Right atrium auricular region (tissue), 2 donors: ENCODE measurements at regions not wholly inside any gene's neighbourhood (a gene's known extent, or its start where the extent isn't known, plus 50 kb on each side); places are given as distances from the start of the nearest gene placed in this dataset.

Experiments
- DNase-seq: peaks from one replicate; pipeline ENCODE4 v3.0.0-alpha.2; 2019; ENCODE audit warnings: low spot score
- H3K27ac ChIP-seq, 2 donors: fragments of 200-600 bp; sonication (generic); 1 replicate in 1 of 2; 2 replicates in 1 of 2; pipeline ENCODE4 v1.5.1; 2016 to 2019
- H3K27me3 ChIP-seq, 2 donors: fragments of 200-600 bp; sonication (generic); one replicate each; pipeline versions ENCODE4 v1.5.1 to v1.6.0; 2017 to 2019
- H3K36me3 ChIP-seq: fragments of 200-600 bp; sonication (generic); one replicate; pipeline ENCODE4 v1.5.1; 2016
- H3K4me1 ChIP-seq, 2 donors: fragments of 200-600 bp; sonication (generic); one replicate each; pipeline versions ENCODE4 v1.5.1 to v1.6.0; 2017 to 2019
- H3K4me3 ChIP-seq, 2 donors: fragments of 200-600 bp; sonication (generic); 1 replicate in 1 of 2; 2 replicates in 1 of 2; pipeline ENCODE4 v1.5.1; 2017 to 2019; ENCODE audit warnings: mild to moderate bottlenecking in 1 of 2, moderate library complexity in 1 of 2
- H3K9me3 ChIP-seq, 2 donors: fragments of 200-600 bp; sonication (generic); one replicate each; pipeline ENCODE4 v1.5.1; 2019
- TF ChIP-seq, protein P1 (sequence below), 2 donors: fragments of 200-600 bp; sonication (generic); IDR thresholded peaks; one replicate each; pipeline ENCODE4 v1.5.1; 2019; ENCODE audit warnings: antibody characterized with exemption in 2 of 2

GRCh38 chr1:214165850-214166374, 115.0 kb upstream of the SMYD2 start:
- H3K27ac ChIP-seq: no peak overlapping the region
- no peaks in the 10 kb centered on the region for H3K4me1 ChIP-seq
- H3K9me3 ChIP-seq: no peaks in the 10 kb centered on the region
- TF ChIP-seq, protein P1, sequence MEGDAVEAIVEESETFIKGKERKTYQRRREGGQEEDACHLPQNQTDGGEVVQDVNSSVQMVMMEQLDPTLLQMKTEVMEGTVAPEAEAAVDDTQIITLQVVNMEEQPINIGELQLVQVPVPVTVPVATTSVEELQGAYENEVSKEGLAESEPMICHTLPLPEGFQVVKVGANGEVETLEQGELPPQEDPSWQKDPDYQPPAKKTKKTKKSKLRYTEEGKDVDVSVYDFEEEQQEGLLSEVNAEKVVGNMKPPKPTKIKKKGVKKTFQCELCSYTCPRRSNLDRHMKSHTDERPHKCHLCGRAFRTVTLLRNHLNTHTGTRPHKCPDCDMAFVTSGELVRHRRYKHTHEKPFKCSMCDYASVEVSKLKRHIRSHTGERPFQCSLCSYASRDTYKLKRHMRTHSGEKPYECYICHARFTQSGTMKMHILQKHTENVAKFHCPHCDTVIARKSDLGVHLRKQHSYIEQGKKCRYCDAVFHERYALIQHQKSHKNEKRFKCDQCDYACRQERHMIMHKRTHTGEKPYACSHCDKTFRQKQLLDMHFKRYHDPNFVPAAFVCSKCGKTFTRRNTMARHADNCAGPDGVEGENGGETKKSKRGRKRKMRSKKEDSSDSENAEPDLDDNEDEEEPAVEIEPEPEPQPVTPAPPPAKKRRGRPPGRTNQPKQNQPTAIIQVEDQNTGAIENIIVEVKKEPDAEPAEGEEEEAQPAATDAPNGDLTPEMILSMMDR (IDR thresholded peaks at IDR 0.05): no peak
- DNase-seq: no peak
- H3K36me3 ChIP-seq: no peaks in the 10 kb centered on the region
- H3K4me3 ChIP-seq: no peak overlapping the region
- H3K27me3 ChIP-seq: no peaks in the 10 kb centered on the region

DNA sequence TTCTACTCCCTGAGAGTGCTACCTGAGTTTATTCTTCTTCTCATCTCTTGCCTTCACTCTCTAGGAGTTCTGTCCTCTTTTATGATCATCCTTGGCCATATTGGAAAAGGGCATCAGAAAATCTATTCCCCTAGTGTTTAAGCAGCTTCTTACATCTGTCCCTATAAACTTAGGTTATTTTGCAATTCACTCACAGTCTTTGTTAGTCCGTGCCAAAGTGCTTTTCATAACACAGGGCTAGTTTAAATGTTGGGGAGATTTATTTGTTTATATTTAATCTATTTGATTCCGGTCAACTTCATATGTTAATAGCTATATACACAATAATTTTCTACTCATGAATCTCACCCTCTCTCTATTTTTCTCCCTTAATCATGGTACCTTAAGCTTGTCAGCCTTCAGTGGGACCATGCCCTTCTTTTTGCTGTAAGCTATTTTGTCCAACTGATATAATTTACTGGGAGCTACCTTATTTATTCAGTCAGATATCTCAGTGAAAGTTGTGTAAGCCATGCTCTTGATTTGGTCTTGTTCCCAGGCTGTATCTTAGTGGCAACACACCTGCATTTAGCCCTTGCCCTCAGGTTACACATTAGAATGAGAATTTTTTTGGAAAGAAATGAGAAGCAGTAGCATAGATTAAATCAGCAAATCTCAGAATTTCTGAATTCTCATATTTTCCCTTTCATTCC, 106.3 kb upstream of the SMYD2 start:
- no peak for DNase-seq
- TF ChIP-seq, protein P1 (IDR thresholded peaks at IDR 0.05): no peak
- Histone ChIP-seq H3K4me1 (no peaks in the 10 kb centered on the region), H3K27me3 (no peaks in the 10 kb centered on the region), H3K27ac (no peak overlapping the region), H3K4me3 (no peak overlapping the region), H3K9me3 (no peaks in the 10 kb centered on the region), H3K36me3 (no peaks in the 10 kb centered on the region)

DNA sequence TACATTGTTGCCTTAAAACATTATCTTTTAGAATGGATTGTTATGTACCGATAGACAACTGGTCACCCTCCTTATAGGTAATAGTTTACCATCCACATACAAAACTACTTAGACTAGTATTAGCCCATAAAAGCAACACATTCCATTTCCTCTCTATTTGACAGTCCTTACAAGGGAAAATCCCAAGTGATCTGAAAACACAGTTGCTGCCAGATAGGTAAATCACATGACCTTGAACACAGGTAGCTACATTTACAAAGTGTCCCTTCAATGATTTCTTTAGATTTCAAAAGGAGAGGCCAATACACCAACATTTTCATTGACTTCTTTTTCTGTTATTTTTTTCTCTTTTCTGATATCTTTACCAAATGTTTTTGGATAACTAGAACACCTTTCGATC, 102.9 kb upstream of the SMYD2 start:
- no peak for DNase-seq
- Histone ChIP-seq H3K27ac (no peak overlapping the region), H3K27me3 (no peaks in the 10 kb centered on the region), H3K4me3 (no peak overlapping the region), H3K4me1 (no peaks in the 10 kb centered on the region), H3K36me3 (no peaks in the 10 kb centered on the region), H3K9me3 (peaks cover 0 to 14% of the 10 kb centered on the region in 2 donors)
- TF ChIP-seq, protein P1 (IDR thresholded peaks at IDR 0.05): no peak

DNA sequence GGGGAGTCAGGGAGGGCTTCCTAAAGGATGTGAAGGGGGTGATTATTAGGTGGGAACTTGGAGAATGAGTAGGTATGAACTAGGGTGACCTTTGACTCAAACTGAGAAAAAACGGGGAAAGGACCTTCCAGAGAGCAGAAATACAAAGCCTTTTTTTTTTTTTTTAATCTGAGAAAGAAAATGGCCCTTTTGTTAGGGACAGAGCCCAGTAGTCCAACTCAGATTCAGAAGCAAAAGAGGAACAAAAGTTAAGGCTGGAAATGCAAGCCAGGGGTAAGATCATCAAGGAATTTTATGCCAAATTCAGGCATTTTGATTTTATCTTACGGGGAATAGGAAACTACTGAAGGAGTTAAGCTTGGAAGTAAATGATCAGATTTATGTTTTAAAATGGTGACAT, 96.0 kb upstream of the SMYD2 start:
- no peaks in the 10 kb centered on the region for H3K36me3 ChIP-seq
- TF ChIP-seq, protein P1 (IDR thresholded peaks at IDR 0.05): no peak
- no peak overlapping the region for H3K27ac ChIP-seq
- no peak for DNase-seq
- peaks cover 0 to 16% of the 10 kb centered on the region in 2 donors for H3K9me3 ChIP-seq
- peaks cover 0 to 7% of the 10 kb centered on the region in 2 donors for H3K4me1 ChIP-seq
- H3K4me3 ChIP-seq: no peak overlapping the region
- H3K27me3 ChIP-seq: peaks cover 14 to 15% of the 10 kb centered on the region in 2 donors

DNA sequence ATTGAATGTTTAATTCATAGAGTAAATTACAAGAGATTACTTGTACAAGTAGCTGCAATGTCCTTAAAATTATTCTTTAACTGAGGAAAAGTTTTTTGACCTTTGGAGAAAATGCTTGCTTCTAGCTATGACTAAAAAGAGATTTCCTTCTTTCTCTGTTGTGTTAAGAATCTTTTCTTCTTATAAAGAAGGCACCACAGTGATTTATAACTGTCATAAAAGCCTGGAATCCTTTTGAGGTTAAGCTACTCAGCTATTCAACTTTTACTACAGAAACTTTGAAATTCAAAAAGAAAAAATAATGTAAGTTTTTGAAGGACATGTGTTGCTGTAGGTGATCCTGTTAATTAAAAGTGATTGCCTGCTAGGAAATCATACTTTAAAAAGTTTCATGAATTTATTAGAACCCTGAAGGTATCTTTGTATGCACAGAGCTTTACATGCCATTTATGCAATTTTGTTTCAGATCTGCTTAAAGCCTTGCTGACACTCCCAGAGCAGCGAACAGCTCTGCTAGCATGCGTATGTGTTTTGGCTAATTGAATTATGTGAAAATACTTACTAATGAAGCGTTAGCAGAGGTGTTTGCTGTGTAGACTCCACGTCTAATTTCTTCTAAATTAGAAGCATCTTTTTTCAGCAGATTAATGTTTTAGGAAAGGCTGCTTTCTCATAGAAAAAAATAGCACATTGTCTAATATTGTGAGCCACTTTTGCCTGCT, 94.7 kb upstream of the SMYD2 start:
- no peak for DNase-seq
- H3K4me3 ChIP-seq: no peak overlapping the region
- peaks cover 0 to 7% of the 10 kb centered on the region in 2 donors for H3K4me1 ChIP-seq
- TF ChIP-seq, protein P1 (IDR thresholded peaks at IDR 0.05): no peak
- H3K27me3 ChIP-seq: peaks cover 14 to 15% of the 10 kb centered on the region in 2 donors
- peaks cover 0 to 13% of the 10 kb centered on the region in 2 donors for H3K9me3 ChIP-seq
- no peaks in the 10 kb centered on the region for H3K36me3 ChIP-seq
- no peak overlapping the region for H3K27ac ChIP-seq
